Keratinocyte (primary cell): ENCODE measurements at regions not wholly inside any gene's neighbourhood (a gene's known extent, or its start where the extent isn't known, plus 50 kb on each side); places are given as distances from the start of the nearest gene placed in this dataset.

Source experiments
- DNase-seq: peaks from one replicate; pipeline ENCODE4 v3.0.0-alpha.2; 2011; ENCODE audit warnings: low read depth, missing footprints, low spot score
- FAIRE-seq: peaks from 2 replicates; lab custom pipeline; 2011; peaks lifted over from hg19 to GRCh38; lab: Jason Lieb, UNC
- H2AFZ ChIP-seq: 2 replicates; pipeline ENCODE4 v1.6.0; 2012; ENCODE audit warnings: low read length, control low read depth, inconsistent platforms; ENCODE audit not compliant: control insufficient read depth
- H3K27ac ChIP-seq: 2 replicates; pipeline ENCODE4 v1.5.1; 2011; ENCODE audit warnings: low read length; ENCODE audit not compliant: control insufficient read depth, insufficient read depth
- H3K27me3 ChIP-seq: 3 replicates; pipeline ENCODE4 v1.6.0; 2011; ENCODE audit warnings: low read length; ENCODE audit not compliant: control insufficient read depth, insufficient read depth; ENCODE audit errors: extremely low read depth
- H3K36me3 ChIP-seq, 2 experiments: 2 replicates in 1 of 2; 3 replicates in 1 of 2; pipeline ENCODE4 v1.5.1; 2011; ENCODE audit warnings: low read length in 2 of 2, mild to moderate bottlenecking in 1 of 2; ENCODE audit not compliant: control insufficient read depth in 2 of 2, insufficient read depth in 2 of 2; ENCODE audit errors: extremely low read depth in 1 of 2
- H3K4me1 ChIP-seq: 3 replicates; pipeline ENCODE4 v1.5.1; 2011; ENCODE audit warnings: low read length; ENCODE audit not compliant: control insufficient read depth, insufficient read depth; ENCODE audit errors: extremely low read depth
- H3K4me2 ChIP-seq: 3 replicates; pipeline ENCODE4 v1.6.0; 2011; ENCODE audit warnings: low read depth, low read length; ENCODE audit not compliant: control insufficient read depth, insufficient read depth; ENCODE audit errors: extremely low read depth
- H3K4me3 ChIP-seq, 3 experiments: fragments of 200-600 bp in 1 of 3; sonication (generic) in 1 of 3; 2 replicates in 2 of 3; 3 replicates in 1 of 3; pipeline ENCODE4 v1.5.1; 2011 to 2016; ENCODE audit warnings: low read length in 3 of 3, mild to moderate bottlenecking in 3 of 3, control low read depth in 2 of 3, inconsistent platforms in 1 of 3, low read depth in 1 of 3, mixed read lengths in 1 of 3, mixed run types in 1 of 3, moderate library complexity in 1 of 3; ENCODE audit not compliant: control insufficient read depth in 2 of 3, insufficient read depth in 2 of 3; ENCODE audit errors: extremely low read depth in 1 of 3
- H3K79me2 ChIP-seq: 2 replicates; pipeline ENCODE4 v1.6.0; 2012; ENCODE audit warnings: low read length; ENCODE audit not compliant: control insufficient read depth, insufficient read depth
- H3K9ac ChIP-seq: 3 replicates; pipeline ENCODE4 v1.6.0; 2011; ENCODE audit warnings: low read length; ENCODE audit not compliant: control insufficient read depth, insufficient read depth; ENCODE audit errors: extremely low read depth
- H3K9me1 ChIP-seq: 3 replicates; pipeline ENCODE4 v1.6.0; 2011; ENCODE audit warnings: low read length; ENCODE audit not compliant: control insufficient read depth, insufficient read depth; ENCODE audit errors: extremely low read depth
- H3K9me3 ChIP-seq: 2 replicates; pipeline ENCODE4 v1.5.1; 2012; ENCODE audit warnings: low read depth, low read length; ENCODE audit not compliant: control insufficient read depth
- H4K20me1 ChIP-seq: 3 replicates; pipeline ENCODE4 v1.6.0; 2011; ENCODE audit warnings: low read length; ENCODE audit not compliant: control insufficient read depth, insufficient read depth; ENCODE audit errors: extremely low read depth
- EZH2 ChIP-seq: IDR thresholded peaks from one replicate; pipeline ENCODE4 v1.6.1; 2012; ENCODE audit warnings: inconsistent platforms, mild to moderate bottlenecking, low read length, moderate library complexity
- dilution Hi-C: fragments of 300-500 bp; cut with MboI; formaldehyde crosslinking; loops from one replicate; pipeline ENCODE4 v1.7.0; 2020; ENCODE audit warnings: low sequenced_read_pairs; ENCODE audit not compliant: extremely low pct_ligation_motif_present
- TF ChIP-seq, protein P1 (sequence below), 3 experiments: IDR thresholded peaks in 1 of 3; conservative IDR thresholded peaks in 1 of 3; optimal IDR thresholded peaks in 1 of 3; 2 replicates in 2 of 3; 3 replicates in 1 of 3; pipeline versions ENCODE3 to v1.5.1; 2011; ENCODE audit warnings: low read length in 3 of 3, mild to moderate bottlenecking in 3 of 3, moderate library complexity in 2 of 3, control low read depth in 1 of 3, inconsistent platforms in 1 of 3; ENCODE audit not compliant: insufficient read depth in 2 of 3; ENCODE audit errors: extremely low read depth in 1 of 3

- Histone ChIP-seq H3K27ac (no peak overlapping the region), H3K9ac (no peak overlapping the region), H3K4me3 (no peak overlapping the region), H3K27me3 (no peaks in the 10 kb centered on the region), H3K9me3 (no peaks in the 10 kb centered on the region), H2AFZ (no peak overlapping the region), H3K4me2 (no peak overlapping the region), H3K79me2 (no peaks in the 10 kb centered on the region), H4K20me1 (no peaks in the 10 kb centered on the region), H3K36me3 (no peaks in the 10 kb centered on the region), H3K9me1 (no peaks in the 10 kb centered on the region), H3K4me1 (peaks cover 15% of the 10 kb centered on the region)
- no peak for FAIRE-seq
- no peak for DNase-seq
- no peak for TF ChIP-seq EZH2
- TF ChIP-seq, protein P1, sequence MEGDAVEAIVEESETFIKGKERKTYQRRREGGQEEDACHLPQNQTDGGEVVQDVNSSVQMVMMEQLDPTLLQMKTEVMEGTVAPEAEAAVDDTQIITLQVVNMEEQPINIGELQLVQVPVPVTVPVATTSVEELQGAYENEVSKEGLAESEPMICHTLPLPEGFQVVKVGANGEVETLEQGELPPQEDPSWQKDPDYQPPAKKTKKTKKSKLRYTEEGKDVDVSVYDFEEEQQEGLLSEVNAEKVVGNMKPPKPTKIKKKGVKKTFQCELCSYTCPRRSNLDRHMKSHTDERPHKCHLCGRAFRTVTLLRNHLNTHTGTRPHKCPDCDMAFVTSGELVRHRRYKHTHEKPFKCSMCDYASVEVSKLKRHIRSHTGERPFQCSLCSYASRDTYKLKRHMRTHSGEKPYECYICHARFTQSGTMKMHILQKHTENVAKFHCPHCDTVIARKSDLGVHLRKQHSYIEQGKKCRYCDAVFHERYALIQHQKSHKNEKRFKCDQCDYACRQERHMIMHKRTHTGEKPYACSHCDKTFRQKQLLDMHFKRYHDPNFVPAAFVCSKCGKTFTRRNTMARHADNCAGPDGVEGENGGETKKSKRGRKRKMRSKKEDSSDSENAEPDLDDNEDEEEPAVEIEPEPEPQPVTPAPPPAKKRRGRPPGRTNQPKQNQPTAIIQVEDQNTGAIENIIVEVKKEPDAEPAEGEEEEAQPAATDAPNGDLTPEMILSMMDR (optimal IDR thresholded peaks at IDR 0.05 in 1 of 3, IDR thresholded peaks at IDR 0.05 in 1 of 3, conservative IDR thresholded peaks at IDR 0.05 in 1 of 3; ENCODE audit: extremely low read depth in 1 of 3, insufficient read depth in 2 of 3, low read length in 3 of 3), result no peak
- dilution Hi-C loops, result no loop called here
Measured at GRCh38 chr20:55544638-55545037, 460.7 kb downstream of the CBLN4 start.

GRCh38 chr20:55540486-55540885 lies 464.8 kb downstream of the CBLN4 start:
- no peaks in the 10 kb centered on the region for H3K9me1 ChIP-seq
- no peak overlapping the region for H2AFZ ChIP-seq
- H3K27ac ChIP-seq, result peak overlapping the region; percentile 95
- TF ChIP-seq, protein P1 (optimal IDR thresholded peaks at IDR 0.05 in 1 of 3, IDR thresholded peaks at IDR 0.05 in 1 of 3, conservative IDR thresholded peaks at IDR 0.05 in 1 of 3; ENCODE audit: extremely low read depth in 1 of 3, insufficient read depth in 2 of 3, low read length in 3 of 3), result no peak
- TF ChIP-seq EZH2, result no peak
- no peak overlapping the region for H3K4me3 ChIP-seq
- H3K9me3 ChIP-seq, result no peaks in the 10 kb centered on the region
- no peaks in the 10 kb centered on the region for H3K79me2 ChIP-seq
- H3K4me1 ChIP-seq, result peaks cover 28% of the 10 kb centered on the region
- DNase-seq (peak; percentile 41), FAIRE-seq (no peak)
- no peaks in the 10 kb centered on the region for H3K36me3 ChIP-seq
- H3K27me3 ChIP-seq, result no peaks in the 10 kb centered on the region
- H4K20me1 ChIP-seq, result no peaks in the 10 kb centered on the region
- dilution Hi-C loops, result no loop called here
- H3K9ac ChIP-seq, result peak overlapping the region; percentile 43
- H3K4me2 ChIP-seq, result peak overlapping the region; percentile 73
